HG03439 (cell line): ENCODE measurements at regions not wholly inside any gene's neighbourhood (a gene's known extent, or its start where the extent isn't known, plus 50 kb on each side); places are given as distances from the start of the nearest gene placed in this dataset.

Source experiments
- ATAC-seq: cut with Tn5 transposase; IDR thresholded peaks from one replicate; pipeline ENCODE4 v1.9.1; 2021; ENCODE audit warnings: mild to moderate bottlenecking, moderate library complexity; ENCODE audit not compliant: unreplicated experiment

DNA sequence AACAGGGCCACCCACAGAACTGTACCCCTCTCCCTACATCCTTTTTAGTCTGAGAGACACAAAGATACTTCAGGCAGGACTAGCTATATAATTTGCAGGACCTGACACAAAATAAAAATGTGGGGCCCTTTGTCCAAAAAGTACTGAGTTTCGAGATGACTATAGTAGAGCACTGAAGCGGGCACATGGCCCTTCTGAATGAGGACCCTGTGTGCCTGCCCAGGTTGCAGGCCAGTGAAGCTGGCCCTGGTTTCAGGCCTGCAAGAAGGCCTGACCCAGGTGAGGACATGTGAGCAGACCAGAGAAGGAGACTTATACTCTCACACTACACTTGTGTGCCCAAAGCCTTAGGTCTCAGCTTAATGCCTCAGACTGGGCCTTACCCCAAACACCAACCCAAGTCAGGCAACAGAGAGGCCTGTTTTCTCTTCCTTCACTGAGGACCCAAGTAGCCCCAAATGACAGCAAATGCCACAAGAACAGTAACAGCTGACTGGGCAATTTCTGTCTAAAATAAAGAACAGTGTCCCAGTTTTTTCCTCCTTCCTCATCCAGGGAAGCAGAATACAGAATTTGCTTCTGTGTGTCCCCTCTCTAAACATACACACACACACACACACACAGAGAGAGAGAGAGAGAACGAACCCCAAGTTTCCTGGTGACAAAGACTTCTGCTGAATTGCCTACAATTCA lies 100.9 kb upstream of the ARHGEF3 start:
- ATAC-seq: no peak

DNA sequence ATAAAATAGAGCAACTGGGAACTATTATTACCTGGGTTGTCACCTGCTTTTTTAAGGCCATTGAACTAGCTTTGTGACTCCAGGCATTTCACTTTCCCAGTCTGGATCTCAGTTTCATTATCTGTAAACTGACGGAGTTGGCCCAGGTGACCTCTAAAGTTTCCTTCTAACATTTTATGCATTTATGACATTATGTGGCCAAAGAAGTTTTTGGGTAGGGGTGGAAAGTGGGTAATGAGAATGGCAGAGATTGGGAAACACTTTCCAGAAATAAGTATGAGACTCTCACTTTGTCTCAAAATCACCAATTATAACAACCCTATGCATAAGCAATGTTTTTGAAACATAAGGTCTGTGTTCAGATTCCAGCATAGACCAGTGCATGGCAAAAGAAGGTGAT lies 99.1 kb upstream of the ARHGEF3 start:
- ATAC-seq: no peak

DNA sequence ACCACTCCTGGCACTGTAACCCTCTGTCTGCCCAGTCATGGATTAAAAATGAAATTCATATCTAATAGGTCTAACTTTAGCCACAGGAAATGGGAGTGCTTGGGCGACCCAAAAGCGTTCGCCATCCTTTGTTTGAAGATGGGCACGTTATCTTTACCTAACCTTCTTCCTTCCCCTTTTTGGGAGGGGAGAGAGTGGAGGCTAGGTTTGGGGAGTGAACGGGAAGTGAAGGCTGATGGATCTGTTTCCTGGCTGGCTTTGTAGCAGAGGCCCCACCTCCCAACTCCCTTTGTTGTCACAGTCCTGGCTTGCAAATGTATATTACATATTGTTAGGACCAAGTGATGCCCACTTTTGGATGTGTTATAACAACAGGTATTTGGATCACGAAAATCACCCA lies 98.1 kb upstream of the ARHGEF3 start:
- ATAC-seq: no peak

DNA sequence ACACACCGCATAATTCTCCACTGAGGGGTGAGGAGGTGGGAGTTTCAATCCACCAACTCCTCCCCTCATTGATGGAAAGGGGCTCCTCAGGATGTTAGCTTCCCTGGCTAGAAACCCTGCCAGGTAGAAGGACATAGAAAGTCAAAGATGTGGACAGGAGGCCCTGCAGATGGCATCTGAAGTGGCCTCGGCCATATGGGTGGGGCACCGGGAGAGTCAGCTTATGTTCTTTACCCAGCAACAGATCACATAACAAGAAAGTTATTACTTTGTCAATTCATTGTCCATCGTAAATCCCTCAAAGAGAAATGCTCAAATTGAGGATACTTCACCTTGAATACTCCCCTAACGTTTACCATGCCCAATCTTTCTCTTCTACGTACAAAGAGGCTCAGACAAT lies 97.3 kb upstream of the ARHGEF3 start:
- no peak for ATAC-seq

- no peak for ATAC-seq
These were observed 94.6 kb upstream of the ARHGEF3 start for GRCh38 chr3:56896357-56896756.

DNA sequence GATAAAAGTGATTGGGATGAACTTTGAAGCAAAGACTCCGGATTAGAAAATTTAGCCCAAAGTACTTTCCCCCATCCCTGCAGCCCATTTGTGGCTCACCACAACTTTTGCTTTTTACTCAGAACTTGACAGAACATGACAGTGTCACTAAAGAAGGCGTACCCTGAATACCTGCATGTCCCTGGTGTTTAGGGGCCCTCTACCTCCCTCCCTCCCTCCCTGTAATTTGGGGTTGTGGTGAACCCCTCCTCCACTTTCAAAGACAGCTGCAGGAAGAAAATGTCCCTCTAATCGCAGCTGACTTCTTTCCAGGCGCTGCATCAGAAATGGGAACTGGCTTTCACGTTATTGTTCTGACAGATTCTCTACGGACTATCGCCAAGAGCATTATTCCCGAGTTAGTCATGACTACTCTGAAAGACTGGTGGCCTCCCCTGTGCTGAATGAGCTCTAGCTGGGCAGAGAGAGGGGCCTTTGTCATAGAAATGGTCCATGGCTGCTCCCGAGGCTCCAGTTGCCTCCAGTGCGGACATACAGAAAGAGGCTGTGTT lies 93.2 kb upstream of the ARHGEF3 start:
- ATAC-seq: no peak

- no peak for ATAC-seq
These were observed 88.8 kb upstream of the ARHGEF3 start for GRCh38 chr3:56890448-56891091.

DNA sequence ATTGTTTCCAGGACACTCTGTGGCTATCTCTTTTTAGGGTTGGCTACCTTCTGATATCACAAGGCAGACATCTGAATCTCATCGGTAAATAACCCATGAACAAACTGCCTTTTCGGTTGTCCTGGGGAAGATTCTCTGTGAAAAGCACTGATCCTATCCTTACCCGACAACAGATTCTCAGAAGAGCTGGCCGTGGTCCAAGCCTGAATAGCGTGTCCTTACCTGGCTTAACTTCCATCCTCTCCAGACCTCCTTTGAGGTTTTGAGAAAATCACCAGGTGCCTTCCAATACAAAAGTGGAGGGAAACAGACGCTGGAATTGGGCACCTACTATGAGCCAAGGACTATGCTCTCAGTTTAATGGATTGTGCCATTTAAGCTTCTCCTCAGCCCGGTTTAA lies 87.4 kb upstream of the ARHGEF3 start:
- no peak for ATAC-seq

DNA sequence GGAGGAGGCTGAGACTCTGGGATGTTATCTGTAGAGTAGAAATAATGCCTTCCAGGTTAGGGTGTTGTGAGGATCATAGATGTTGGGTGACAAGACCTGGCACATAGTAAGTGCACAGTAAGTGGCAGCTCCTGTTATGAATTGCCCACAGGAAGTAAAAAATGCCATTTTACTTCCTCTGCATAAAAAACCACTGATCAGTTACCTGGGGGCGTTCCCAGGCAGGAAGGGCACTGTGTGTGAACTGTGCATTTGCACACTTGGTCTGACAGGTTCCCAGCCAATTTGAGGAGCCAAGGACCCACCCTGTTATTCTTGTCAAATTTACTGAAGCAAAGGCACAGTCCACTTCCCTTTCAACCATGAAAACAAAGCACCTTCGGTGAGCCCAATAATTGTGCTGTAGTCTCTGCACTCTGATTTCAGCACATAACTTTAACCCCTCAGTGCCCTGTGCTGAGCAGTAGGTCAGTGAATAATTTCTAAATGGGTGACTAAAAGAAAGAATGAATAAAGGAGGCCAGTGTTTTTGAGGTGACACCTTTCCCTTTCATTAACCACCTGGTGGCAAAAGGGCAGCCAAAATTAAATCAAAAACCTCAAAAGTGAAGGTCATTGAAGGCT lies 85.8 kb upstream of the ARHGEF3 start:
- no peak for ATAC-seq

GRCh38 chr3:56886314-56886713 lies 84.6 kb upstream of the ARHGEF3 start:
- no peak for ATAC-seq

- no peak for ATAC-seq
These were observed 84.1 kb upstream of the ARHGEF3 start for GRCh38 chr3:56885879-56886278.

- ATAC-seq: no peak
These were observed 83.7 kb upstream of the ARHGEF3 start for GRCh38 chr3:56885453-56885852.

- no peak for ATAC-seq
These were observed 82.6 kb upstream of the ARHGEF3 start for GRCh38 chr3:56884387-56884786.

DNA sequence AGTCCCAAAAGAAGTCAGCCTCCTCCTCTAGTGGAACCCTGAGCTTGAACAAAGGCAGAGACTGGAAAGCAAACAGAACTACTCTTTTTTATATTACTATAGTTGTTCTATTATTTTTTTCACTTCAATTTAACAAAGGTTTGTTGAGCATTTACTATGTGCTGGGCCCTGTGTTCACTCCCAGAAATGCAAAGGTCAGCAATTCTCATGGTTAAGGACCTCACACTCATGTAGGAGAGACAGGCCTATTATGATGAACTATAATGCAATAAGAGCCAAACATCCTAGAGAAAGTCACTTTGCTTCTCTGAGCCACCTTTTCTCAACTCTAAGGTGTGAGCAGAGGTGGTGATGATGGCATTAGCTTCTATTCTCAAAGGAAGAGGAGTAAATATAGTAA lies 82.1 kb upstream of the ARHGEF3 start:
- no peak for ATAC-seq

GRCh38 chr3:56882896-56883295 lies 81.1 kb upstream of the ARHGEF3 start:
- ATAC-seq: no peak

DNA sequence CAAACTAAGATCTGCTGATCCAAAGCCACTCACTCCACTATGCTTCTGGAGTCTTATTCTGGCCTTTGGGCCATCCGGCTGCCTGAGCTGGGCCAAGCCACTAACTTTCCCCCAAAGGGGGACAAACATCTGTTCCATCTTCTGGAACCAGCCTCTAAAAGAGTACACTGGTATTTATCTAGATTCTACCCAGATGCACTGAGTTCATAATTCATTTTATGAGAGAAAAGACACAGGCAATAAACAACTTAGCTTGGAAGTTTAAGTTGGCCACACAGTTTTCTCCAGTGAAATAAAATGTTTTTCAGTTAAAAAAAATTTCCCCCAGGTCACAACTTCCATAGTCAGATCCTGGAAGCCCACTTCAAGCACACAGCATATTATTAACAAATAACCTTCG lies 80.1 kb upstream of the ARHGEF3 start:
- ATAC-seq: no peak

DNA sequence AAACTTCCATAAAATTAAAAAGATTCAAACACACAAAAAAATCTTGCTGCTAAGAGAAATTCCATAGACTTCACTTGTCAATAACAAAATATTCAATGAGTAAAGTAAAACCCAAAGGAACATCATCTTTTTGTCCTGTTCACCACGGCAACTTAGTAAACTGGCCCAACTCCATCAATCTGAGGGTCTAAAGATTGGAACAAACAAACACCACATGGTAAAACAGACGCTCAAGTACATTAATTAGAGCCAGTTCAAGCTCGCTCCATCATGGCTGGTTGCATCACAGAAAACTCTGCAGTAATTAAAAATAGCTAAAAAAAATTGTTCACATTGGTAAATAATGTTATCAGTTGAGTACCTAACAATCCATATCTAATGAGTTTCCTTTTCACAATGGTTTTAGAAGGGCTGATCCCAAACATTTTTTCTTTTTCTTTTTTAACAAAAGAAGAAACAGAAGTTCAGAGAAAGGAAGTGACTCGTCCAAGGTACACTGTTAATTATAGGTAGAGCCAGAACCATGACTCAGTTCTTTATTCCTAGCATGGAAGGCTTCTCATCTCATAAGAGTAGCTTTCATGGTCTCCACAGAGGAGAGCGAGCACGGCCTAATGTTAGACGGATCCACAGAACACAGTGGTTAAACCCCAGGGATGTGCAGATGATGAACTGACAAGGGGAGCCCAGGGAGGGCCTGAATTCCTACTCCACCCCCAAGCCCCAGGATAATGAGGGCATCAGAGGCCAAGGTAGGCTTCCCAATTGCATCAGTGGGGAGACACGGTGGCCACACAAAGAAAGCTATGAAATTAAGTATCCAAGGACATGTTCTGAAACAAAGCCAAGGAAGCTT lies 79.2 kb upstream of the ARHGEF3 start:
- no peak for ATAC-seq

DNA sequence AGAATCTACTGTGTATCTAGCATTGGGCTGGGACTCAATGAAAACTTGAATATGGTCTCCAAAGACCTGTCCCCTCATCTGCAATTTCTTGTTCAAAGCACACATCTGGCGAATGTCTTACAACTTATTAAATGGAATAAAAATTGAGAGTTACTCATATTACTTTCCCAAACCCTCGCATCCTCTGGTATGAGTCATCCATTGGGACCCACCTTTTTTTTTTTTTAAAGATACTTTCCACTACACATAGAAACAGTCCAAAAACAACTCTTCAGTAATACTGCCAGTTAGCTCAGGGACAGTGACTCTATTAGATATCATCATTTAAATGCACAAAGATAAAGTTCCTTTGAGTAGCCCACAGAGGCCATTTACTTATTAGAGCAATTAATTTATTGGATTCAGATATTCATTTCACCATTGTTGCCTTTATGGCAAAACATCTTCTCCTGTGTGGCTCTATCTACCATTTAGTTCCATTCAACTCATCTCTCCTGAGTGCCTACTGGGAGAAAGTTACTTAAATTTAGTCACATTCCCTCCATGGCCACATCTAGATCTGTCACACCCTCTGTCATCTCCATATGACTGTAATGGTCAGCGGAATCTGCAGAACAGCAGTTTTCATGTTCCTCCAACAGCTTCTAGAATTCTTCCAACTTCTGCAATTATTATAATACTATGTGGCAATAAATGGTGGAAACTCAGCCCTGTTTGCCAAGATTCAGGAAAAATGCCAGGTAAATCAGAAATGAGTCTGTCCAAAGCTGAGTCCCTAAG lies 77.9 kb upstream of the ARHGEF3 start:
- ATAC-seq: no peak

DNA sequence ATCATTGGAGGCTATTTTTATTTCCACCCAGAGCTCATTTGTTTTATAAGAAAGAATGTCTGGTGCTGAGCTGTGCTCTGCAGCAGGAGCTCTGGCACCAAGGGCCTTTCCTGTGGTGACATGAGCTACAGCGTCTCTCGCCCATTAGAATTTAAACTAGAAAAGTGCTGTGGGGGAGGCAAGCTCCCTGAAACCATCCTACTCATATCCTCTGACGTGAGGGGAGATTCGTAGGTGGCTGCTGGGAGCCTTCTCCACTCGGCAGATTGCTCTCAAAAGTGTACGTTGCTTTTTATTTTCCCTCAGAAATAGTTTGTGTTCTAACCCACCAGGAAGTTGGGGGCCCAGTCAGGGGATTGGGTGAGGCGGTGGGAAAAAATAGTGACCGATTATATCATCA lies 76.3 kb upstream of the ARHGEF3 start:
- ATAC-seq: no peak

- ATAC-seq: no peak
These were observed 75.2 kb upstream of the ARHGEF3 start for GRCh38 chr3:56876916-56877315.
